ENCODE measurements at regions not wholly inside any gene's neighbourhood (a gene's known extent, or its start where the extent isn't known, plus 50 kb on each side); places are given as distances from the start of the nearest gene placed in this dataset.

GRCh38 chrX:94977986-94978385 is 1304.0 kb downstream of the FAM133A start:
- no peak overlapping the region for H3K27ac ChIP-seq
- no peaks in the 10 kb centered on the region for H3K9me3 ChIP-seq
- DNase-seq (ENCODE audit: low spot score in 2 of 2): no peak
- H3K4me1 ChIP-seq: no peaks in the 10 kb centered on the region
- H3K4me3 ChIP-seq: no peak overlapping the region
- intact Hi-C loops (cut with DNase I; ENCODE audit: low total_unique reads): no loop called here
- no peaks in the 10 kb centered on the region for H3K36me3 ChIP-seq
- no peak for TF ChIP-seq POLR2AphosphoS5 (IDR thresholded peaks at IDR 0.05)
- TF ChIP-seq POLR2A (IDR thresholded peaks at IDR 0.05): no peak
- TF ChIP-seq CTCF (IDR thresholded peaks at IDR 0.05): no peak
- peaks cover 0 to 57% of the 10 kb centered on the region in 2 donors for H3K27me3 ChIP-seq
